ENCODE measurements at regions not wholly inside any gene's neighbourhood (a gene's known extent, or its start where the extent isn't known, plus 50 kb on each side); places are given as distances from the start of the nearest gene placed in this dataset.

GRCh38 chr21:35367553-35367952 is 318.5 kb upstream of the RUNX1 start:
- TF ChIP-seq CTCF (IDR thresholded peaks at IDR 0.05; ENCODE audit: insufficient read depth, low read length): no peak
- no peak for TF ChIP-seq POLR2AphosphoS5 (IDR thresholded peaks at IDR 0.05; ENCODE audit: low read depth)

Measured in HL-60 (cell line).